HG03342 (cell line): ENCODE measurements at regions not wholly inside any gene's neighbourhood (a gene's known extent, or its start where the extent isn't known, plus 50 kb on each side); places are given as distances from the start of the nearest gene placed in this dataset.
"Not testable (repeated sequence)": the region's sequence is repeated elsewhere in the genome, so short reads cannot be mapped to it uniquely, and the experiment has no call there.

Experiments
- ATAC-seq: cut with Tn5 transposase; IDR thresholded peaks from one replicate; pipeline ENCODE4 v1.9.1; 2021; ENCODE audit warnings: mild to moderate bottlenecking, moderate library complexity; ENCODE audit not compliant: unreplicated experiment

GRCh38 chr3:635393-635792 lies 438.8 kb downstream of the CHL1 start:
- no peak for ATAC-seq

GRCh38 chr3:643376-643775 lies 446.8 kb downstream of the CHL1 start:
- ATAC-seq = no peak

- no peak for ATAC-seq
Observed at GRCh38 chr3:655824-656223, 437.0 kb upstream of the CNTN6 start.

- ATAC-seq = no peak
Observed at GRCh38 chr3:661356-661755, 431.5 kb upstream of the CNTN6 start.

DNA sequence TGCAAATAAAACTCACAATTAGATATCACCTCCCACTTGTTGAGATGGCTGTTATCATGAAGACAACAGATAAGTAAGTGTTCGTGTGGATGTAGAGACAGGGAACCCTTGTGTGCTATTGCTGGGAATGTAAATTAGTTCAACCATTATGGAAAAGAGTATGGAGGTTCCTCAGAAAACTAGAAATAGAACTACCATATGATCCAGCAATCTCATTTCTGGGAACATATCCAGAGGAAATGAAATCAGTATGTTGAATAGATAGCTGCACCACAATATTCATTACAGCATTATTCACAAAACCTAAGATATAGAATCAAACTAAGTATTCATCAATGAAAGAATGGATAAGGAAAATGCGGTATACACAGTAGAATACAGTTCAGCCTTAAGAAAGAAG lies 418.7 kb upstream of the CNTN6 start:
- no peak for ATAC-seq

DNA sequence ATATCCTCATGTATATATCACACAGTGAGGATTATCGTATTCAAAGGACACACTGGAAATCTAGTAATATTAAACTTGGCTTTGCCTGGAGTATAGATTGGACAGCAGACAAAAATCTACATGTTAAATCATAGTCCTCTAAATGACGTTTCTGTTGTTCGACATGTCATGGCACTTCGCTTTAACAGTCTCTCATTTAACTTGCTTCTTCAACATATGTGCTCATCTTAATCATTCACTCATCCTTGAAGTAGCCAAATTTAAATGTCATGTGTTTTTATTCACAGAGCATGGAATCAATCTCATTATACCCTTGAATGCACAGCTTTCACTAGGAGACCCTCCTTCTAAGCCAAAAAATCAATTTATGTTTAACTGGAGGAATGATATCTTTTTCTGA lies 417.0 kb upstream of the CNTN6 start:
- ATAC-seq = no peak

GRCh38 chr3:683770-684169 lies 409.1 kb upstream of the CNTN6 start:
- ATAC-seq = no peak

DNA sequence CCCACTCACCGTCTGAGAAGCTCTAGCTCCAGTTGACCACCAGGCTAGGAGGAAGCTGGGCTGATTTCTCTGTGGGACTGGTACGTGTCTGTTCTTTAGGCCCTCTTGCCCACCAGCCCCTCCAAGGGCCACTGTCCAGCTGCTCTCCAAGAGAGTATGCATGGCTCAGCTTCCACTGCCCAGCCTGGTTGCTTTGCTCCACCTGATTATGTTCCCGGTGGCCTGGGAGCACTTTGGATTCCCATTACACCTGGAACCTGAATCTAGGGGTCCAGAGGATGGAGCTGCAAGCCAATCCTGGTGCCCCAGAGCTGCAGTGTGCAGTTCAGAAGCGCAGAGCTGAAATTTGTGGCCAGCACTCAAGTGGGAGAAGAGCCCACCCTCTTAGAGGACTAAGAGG lies 402.1 kb upstream of the CNTN6 start:
- no peak for ATAC-seq

GRCh38 chr3:700514-700913 lies 392.3 kb upstream of the CNTN6 start:
- no peak for ATAC-seq

- no peak for ATAC-seq
Observed at GRCh38 chr3:707041-707440, 385.8 kb upstream of the CNTN6 start.

DNA sequence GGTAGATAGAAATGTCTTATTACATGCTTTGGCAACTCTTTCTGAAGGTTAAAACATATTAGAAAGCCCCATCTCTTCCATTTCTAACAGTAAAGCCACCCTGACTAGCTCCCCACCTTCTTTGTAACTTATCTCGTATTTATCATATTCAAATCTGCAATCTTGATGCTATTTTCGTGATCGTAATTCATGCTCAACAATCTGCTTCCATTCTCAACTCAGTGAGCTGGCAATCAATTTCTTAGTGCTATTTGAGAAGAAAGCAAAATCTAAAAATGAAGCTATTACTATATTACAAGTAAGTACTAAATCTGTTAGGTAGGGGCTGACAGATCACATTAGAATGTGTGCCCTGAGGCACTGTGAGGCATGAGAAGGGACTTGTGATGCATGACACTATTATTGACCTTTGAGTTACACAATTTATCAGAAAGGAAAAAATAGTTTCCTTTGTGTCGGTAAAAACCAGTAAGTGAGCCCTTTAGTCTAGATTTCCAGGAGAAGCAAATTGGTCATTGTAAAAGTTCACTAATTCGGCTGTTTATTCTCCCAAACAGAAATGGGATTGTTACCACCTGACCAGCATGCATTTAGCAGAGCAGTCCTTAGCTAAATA lies 379.7 kb upstream of the CNTN6 start:
- no peak for ATAC-seq

DNA sequence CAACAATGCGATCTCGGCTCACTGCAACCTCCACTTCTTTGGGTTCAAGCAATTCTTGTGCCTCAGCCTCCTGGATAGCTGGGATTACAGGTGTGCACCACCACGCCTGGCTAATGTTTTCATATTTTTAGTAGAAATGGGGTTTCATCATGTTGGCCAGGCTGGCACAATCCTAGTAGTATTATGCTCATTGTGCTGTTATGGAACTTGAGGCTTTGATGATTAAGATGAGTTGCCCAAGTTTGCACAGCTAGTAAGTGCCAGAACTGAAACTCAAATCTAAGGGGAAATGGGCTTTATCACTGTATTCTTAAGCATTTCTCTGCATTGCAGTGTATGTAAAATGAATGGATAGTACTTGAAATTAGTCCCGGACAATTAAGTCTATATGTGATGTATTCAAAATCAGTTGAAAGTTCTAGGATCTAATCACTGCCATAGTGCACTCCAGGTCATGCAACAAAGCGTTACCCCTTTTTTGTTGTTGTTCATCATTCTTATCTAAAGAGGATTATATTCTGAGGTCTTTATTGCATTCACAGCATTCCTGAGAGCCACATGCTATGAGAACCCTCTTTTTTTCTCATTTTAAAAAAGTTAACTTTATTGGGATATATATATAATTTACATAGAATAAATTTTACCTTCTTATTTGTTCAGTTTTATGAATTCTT lies 378.7 kb upstream of the CNTN6 start:
- no peak for ATAC-seq

GRCh38 chr3:721086-721485 lies 371.7 kb upstream of the CNTN6 start:
- ATAC-seq = no peak

DNA sequence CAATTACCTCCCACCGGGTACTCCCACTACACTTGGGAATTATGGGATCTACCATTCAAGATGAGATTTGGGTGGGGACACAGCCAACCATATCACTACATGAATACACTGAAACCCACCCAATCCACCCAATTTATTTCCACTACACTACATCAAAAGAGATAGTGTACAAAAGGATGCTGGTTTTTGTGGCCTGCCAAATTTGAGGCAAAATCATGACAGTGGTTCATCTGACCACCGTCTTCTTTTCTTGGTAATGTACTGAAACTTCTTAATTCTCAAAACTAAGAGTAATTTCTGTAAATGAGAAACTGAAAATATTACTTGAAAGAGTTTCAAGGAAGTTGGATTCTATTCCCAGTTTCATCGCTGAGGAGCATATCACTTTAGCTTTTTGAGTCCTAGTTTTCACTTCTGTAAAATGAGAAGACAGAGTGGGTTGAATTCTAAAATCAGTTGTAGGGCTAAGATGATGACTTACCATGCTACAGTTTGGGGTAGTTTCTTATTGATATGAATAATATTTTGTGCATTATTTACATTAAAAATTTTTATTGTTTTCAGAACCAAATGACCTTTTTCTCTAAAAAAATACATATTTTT lies 360.4 kb upstream of the CNTN6 start:
- ATAC-seq = no peak

DNA sequence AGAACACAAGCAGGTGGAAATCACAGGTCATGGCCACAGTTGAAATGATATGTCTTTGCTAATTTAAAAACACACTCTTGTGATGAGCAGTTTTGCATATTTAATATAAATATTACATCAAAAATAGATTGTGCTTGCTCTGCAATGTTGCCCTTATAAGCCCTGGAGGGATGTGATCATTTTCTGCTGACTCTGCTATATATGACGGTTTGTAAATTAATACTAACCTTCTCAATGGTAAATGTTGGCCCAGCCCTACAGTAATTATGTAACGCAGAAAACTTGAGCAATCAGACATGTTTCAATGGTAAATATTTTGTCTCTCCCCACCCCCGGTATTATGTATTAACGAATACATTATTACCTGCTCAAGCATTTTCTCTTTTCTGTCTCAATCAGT lies 359.5 kb upstream of the CNTN6 start:
- no peak for ATAC-seq

DNA sequence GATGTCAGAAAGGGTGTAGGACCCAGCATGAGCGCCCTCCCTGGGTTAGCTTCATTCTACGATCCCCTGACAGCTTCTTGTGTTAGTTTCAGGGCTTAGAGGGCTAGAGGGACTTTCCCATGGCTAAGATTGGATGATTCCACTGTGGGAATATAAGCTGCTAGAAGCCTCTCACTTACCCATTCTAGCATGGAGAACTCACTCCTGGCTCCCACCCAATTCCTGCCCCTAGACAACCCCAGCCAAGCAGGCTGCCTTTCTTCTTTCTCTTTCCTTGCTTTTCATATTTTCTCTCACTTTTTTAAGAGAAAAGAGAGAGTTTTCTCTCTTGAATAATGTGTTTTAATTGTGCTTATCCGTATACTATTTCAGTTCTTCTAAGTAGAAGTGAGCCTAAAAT lies 335.1 kb upstream of the CNTN6 start:
- ATAC-seq = no peak

- no peak for ATAC-seq
Observed at GRCh38 chr3:759106-759505, 333.7 kb upstream of the CNTN6 start.

GRCh38 chr3:773433-773832 lies 319.4 kb upstream of the CNTN6 start:
- not testable (repeated sequence) for ATAC-seq

DNA sequence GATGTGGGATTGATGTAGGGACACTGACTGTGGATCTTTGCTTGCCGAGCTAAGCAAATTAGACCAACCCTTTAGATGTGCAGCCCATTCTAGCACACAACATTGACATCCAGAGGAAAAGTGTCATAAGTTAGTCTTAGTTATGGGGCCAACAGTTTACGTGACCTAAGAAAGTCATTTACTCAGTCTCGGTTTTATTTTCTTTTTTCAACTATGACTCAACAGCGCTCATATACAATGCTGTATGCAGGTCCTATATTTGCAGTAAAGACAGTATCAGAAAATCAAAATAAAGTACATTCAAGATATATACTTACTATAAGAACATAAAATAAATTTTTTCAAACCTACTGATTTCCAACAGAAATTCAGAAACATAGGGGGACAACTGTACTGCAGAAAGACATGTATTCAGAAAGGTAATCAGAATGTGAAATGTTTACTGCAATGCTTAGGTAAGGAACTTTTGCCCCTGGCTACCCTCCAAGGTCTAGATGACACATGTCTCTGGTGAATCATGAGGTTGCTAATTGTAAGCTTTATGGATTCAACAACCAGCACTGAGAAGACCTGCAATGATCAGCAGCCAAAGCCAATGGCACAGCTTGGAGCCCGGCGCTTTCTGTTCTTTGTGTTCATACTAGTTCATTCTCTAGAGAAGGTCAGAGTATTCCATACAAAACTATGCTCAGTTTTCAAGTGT lies 317.5 kb upstream of the CNTN6 start:
- ATAC-seq = no peak

DNA sequence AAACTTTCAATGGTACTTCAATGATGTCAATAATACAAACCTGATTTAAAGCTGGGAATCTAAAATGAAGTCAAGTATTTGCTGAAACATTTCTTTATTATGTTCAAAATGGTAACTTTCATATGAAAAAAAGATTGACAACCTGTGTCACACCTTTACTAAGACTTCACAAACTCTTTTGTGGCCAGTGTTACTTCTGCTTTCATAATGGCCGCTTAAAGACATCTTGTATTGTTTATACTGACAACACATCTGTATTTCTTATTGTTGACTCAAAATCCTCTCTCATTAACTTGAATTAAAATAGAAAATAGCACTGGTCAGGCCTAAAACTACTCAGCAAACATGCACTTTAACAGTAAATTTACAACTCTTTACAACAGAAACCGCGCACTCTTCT lies 312.3 kb upstream of the CNTN6 start:
- ATAC-seq = no peak

DNA sequence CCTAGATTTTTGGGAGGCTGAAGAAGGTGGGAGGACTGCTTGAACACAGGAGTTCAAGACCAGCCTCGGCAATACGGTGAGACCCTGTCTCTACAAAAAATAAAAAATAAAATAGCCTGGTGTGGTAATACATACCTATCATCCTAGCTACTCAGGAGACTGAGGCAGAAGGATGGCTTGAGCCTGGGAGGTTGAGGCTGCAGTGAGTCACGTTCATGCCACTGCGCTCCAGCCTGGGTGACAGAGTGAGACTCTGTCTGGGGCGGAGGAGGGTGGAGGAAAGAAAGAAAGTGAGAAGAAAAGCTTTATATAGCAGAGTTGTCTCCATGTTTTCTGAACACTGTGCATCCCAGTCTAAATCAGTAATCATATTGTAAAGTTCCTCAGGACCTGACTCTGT lies 301.4 kb upstream of the CNTN6 start:
- no peak for ATAC-seq

GRCh38 chr3:792630-793029 lies 300.2 kb upstream of the CNTN6 start:
- no peak for ATAC-seq
